SH-SY5Y (cell line): ENCODE measurements at regions not wholly inside any gene's neighbourhood (a gene's known extent, or its start where the extent isn't known, plus 50 kb on each side); places are given as distances from the start of the nearest gene placed in this dataset.

ENCODE experiments used
- GATA2 ChIP-seq: IDR thresholded peaks from 2 replicates; pipeline ENCODE4 v1.6.1; 2011; ENCODE audit warnings: mild to moderate bottlenecking, low read depth, low read length
- GATA3 ChIP-seq: IDR thresholded peaks from 2 replicates; pipeline ENCODE4 v1.6.1; 2011; ENCODE audit warnings: low read depth, mild to moderate bottlenecking, low read length, moderate library complexity

GRCh38 chr16:50419116-50419515, 50.3 kb upstream of the BRD7 start:
- TF ChIP-seq GATA2 (no peak), GATA3 (no peak)
